Left lung (tissue), 4 donors: ENCODE measurements at regions not wholly inside any gene's neighbourhood (a gene's known extent, or its start where the extent isn't known, plus 50 kb on each side); places are given as distances from the start of the nearest gene placed in this dataset.

Experiments used
- ATAC-seq: fragments of 200-7000 bp; cut with Tn5 transposase; one replicate; pipeline ENCODE4 v1.9.1; 2020; ENCODE audit warnings: moderate library complexity
- DNase-seq, 4 donors: peaks; one replicate each; pipeline ENCODE4 v3.0.0-alpha.2; 2013 to 2020
- H3K27ac ChIP-seq, 2 donors: fragments of 200-600 bp; sonication (generic) in 1 of 2; one replicate each; pipeline versions ENCODE4 v1.5.0 to v1.8.0; 2020 to 2021
- H3K27me3 ChIP-seq, 2 donors: fragments of 200-600 bp; sonication (generic) in 1 of 2; one replicate each; pipeline versions ENCODE4 v1.5.0 to v1.8.0; 2020 to 2021
- H3K36me3 ChIP-seq, 2 donors: fragments of 200-600 bp; sonication (generic) in 1 of 2; one replicate each; pipeline versions ENCODE4 v1.5.0 to v1.8.0; 2020 to 2021
- H3K4me1 ChIP-seq, 2 donors: fragments of 200-600 bp; one replicate each; pipeline ENCODE4 v1.8.0; 2021
- H3K4me3 ChIP-seq, 2 donors: fragments of 200-600 bp; sonication (generic) in 1 of 2; one replicate each; pipeline versions ENCODE4 v1.5.0 to v1.8.0; 2020 to 2021; ENCODE audit warnings: mild to moderate bottlenecking in 1 of 2
- H3K9me3 ChIP-seq, 2 donors: fragments of 200-600 bp; sonication (generic) in 1 of 2; one replicate each; pipeline versions ENCODE4 v1.5.0 to v1.8.0; 2020 to 2021
- intact Hi-C, 2 donors: fragments of 100-400 bp; cut with DNase I; formaldehyde crosslinking; loops; one replicate each; pipeline versions ENCODE4 v1.11.2 to v1.14.2; 2022
- TF ChIP-seq, protein P1 (sequence below), 2 donors: fragments of 200-600 bp; sonication (generic) in 1 of 2; IDR thresholded peaks; one replicate each; pipeline versions ENCODE4 v1.5.0 to v1.8.0; 2021; ENCODE audit warnings: antibody characterized with exemption in 2 of 2
- donor health status: DM: no; HTN: yes; CAD: no.
- donor health status: DM: no; HTN: no; CAD: no.

- no peaks in the 10 kb centered on the region for H3K27me3 ChIP-seq
- no peak for ATAC-seq
- no peaks in the 10 kb centered on the region for H3K36me3 ChIP-seq
- no peak overlapping the region for H3K27ac ChIP-seq
- DNase-seq: peak in 1 of 4 donors; percentile 26
- TF ChIP-seq, protein P1, sequence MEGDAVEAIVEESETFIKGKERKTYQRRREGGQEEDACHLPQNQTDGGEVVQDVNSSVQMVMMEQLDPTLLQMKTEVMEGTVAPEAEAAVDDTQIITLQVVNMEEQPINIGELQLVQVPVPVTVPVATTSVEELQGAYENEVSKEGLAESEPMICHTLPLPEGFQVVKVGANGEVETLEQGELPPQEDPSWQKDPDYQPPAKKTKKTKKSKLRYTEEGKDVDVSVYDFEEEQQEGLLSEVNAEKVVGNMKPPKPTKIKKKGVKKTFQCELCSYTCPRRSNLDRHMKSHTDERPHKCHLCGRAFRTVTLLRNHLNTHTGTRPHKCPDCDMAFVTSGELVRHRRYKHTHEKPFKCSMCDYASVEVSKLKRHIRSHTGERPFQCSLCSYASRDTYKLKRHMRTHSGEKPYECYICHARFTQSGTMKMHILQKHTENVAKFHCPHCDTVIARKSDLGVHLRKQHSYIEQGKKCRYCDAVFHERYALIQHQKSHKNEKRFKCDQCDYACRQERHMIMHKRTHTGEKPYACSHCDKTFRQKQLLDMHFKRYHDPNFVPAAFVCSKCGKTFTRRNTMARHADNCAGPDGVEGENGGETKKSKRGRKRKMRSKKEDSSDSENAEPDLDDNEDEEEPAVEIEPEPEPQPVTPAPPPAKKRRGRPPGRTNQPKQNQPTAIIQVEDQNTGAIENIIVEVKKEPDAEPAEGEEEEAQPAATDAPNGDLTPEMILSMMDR (IDR thresholded peaks at IDR 0.05): no peak
- no peaks in the 10 kb centered on the region for H3K9me3 ChIP-seq
- intact Hi-C loops: no loop called here
- no peaks in the 10 kb centered on the region for H3K4me1 ChIP-seq
- H3K4me3 ChIP-seq: no peak overlapping the region
Observed at GRCh38 chr4:35300996-35301774, 943.1 kb downstream of the ARAP2 start.

DNA sequence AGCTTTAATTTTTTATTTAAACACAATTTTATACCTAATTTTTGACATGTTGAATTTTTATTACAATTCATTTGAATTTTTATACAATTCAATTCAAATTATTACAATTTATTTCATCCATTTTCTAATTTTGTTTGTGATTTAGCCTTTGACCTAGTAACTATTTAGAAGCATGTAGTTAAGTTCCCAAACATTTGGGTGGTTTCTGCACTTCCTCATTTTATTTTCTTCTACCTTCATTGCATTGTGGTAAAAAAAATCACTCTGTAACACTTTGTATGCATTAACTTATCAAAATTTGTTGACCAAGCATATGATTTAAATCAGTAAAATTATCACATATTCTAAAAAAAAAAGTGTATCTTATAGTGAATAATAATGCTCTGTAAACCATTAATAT lies 928.9 kb downstream of the ARAP2 start:
- H3K27ac ChIP-seq: no peak overlapping the region
- peaks cover 0 to 3% of the 10 kb centered on the region in 2 donors for H3K9me3 ChIP-seq
- no peaks in the 10 kb centered on the region for H3K27me3 ChIP-seq
- intact Hi-C loops: no loop called here
- TF ChIP-seq, protein P1 (IDR thresholded peaks at IDR 0.05): no peak
- DNase-seq (no peak), ATAC-seq (no peak)
- no peaks in the 10 kb centered on the region for H3K36me3 ChIP-seq
- H3K4me3 ChIP-seq: no peak overlapping the region
- H3K4me1 ChIP-seq: no peaks in the 10 kb centered on the region

- intact Hi-C loops: no loop called here
- H3K27ac ChIP-seq: no peak overlapping the region
- TF ChIP-seq, protein P1 (IDR thresholded peaks at IDR 0.05): no peak
- H3K4me1 ChIP-seq: no peaks in the 10 kb centered on the region
- DNase-seq (no peak), ATAC-seq (no peak)
- H3K9me3 ChIP-seq: no peaks in the 10 kb centered on the region
- H3K27me3 ChIP-seq: no peaks in the 10 kb centered on the region
- no peak overlapping the region for H3K4me3 ChIP-seq
- no peaks in the 10 kb centered on the region for H3K36me3 ChIP-seq
Observed at GRCh38 chr4:35325908-35326453, 918.3 kb downstream of the ARAP2 start.

- no peaks in the 10 kb centered on the region for H3K4me1 ChIP-seq
- peaks cover 0 to 6% of the 10 kb centered on the region in 2 donors for H3K9me3 ChIP-seq
- DNase-seq: no peak
- ATAC-seq: no peak
- no peak overlapping the region for H3K27ac ChIP-seq
- TF ChIP-seq, protein P1 (IDR thresholded peaks at IDR 0.05): no peak
- no peaks in the 10 kb centered on the region for H3K27me3 ChIP-seq
- no peak overlapping the region for H3K4me3 ChIP-seq
- intact Hi-C loops: no loop called here
- no peaks in the 10 kb centered on the region for H3K36me3 ChIP-seq
Observed at GRCh38 chr4:35342833-35343232, 901.5 kb downstream of the ARAP2 start.

DNA sequence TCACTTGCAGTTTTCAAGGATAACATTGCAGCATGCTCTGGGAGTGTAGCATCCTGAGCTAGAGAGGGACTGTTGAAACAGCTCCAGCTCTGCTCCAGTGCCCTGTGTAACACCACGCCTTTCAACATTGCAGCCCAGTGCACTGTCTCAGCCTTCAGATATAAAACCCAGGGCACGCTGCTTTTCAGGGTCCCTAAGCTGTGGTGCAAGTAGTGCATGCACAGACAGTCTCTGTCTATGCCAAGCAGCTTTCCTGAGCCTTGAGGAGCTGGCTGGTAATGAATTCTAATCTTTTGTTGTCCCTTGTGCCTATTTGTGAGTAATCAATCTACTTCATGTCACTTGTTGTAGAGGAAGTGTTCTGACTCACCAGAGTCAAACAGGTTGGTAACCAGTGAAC lies 897.0 kb downstream of the ARAP2 start:
- no peak for DNase-seq
- Histone ChIP-seq H3K27me3 (no peaks in the 10 kb centered on the region), H3K36me3 (no peaks in the 10 kb centered on the region), H3K9me3 (peaks cover 0 to 20% of the 10 kb centered on the region in 2 donors), H3K4me1 (no peaks in the 10 kb centered on the region), H3K4me3 (no peak overlapping the region), H3K27ac (no peak overlapping the region)
- intact Hi-C loops: no loop called here
- TF ChIP-seq, protein P1 (IDR thresholded peaks at IDR 0.05): no peak
- no peak for ATAC-seq
